ENCODE measurements at regions not wholly inside any gene's neighbourhood (a gene's known extent, or its start where the extent isn't known, plus 50 kb on each side); places are given as distances from the start of the nearest gene placed in this dataset.

GRCh38 chr2:116952254-116952653 is 862.2 kb upstream of the DDX18 start:
- no peaks in the 10 kb centered on the region for H4K20me1 ChIP-seq (ENCODE audit: insufficient read depth, low read length)
- no peaks in the 10 kb centered on the region for H3K36me3 ChIP-seq (replicated peaks; ENCODE audit: low read depth, low read length)
- no peak overlapping the region for H3K4me3 ChIP-seq (ENCODE audit: low read length)
- H3K4me1 ChIP-seq (ENCODE audit: low read length): no peaks in the 10 kb centered on the region
- no peaks in the 10 kb centered on the region for H3K79me2 ChIP-seq (ENCODE audit: low read length)
- no peak overlapping the region for H3K4me2 ChIP-seq (ENCODE audit: low read length)
- no peak overlapping the region; the same call in 1 of the 2 replicates for H2AFZ ChIP-seq (ENCODE audit: low read depth, low read length)
- TF ChIP-seq EZH2phosphoT487 (IDR thresholded peaks at IDR 0.05; ENCODE audit: low read depth) (no peak), CTCF (IDR thresholded peaks at IDR 0.05; ENCODE audit: low read depth, low read length) (peak; percentile 67)
- no peak overlapping the region for H3K9ac ChIP-seq (ENCODE audit: low read length)
- no peaks in the 10 kb centered on the region for H3K27me3 ChIP-seq (ENCODE audit: low read depth, low read length)
- H3K9me3 ChIP-seq (ENCODE audit: insufficient read depth, low read length): no peaks in the 10 kb centered on the region
- no peak overlapping the region for H3K27ac ChIP-seq (ENCODE audit: low read length)

GRCh38 chr2:116955646-116956045 is 858.8 kb upstream of the DDX18 start:
- no peaks in the 10 kb centered on the region for H3K27me3 ChIP-seq (ENCODE audit: low read depth, low read length)
- H3K27ac ChIP-seq (ENCODE audit: low read length): no peak overlapping the region
- H4K20me1 ChIP-seq (ENCODE audit: insufficient read depth, low read length): no peaks in the 10 kb centered on the region
- no peak overlapping the region for H3K4me3 ChIP-seq (ENCODE audit: low read length)
- TF ChIP-seq CTCF (IDR thresholded peaks at IDR 0.05; ENCODE audit: low read depth, low read length): no peak
- TF ChIP-seq EZH2phosphoT487 (IDR thresholded peaks at IDR 0.05; ENCODE audit: low read depth): no peak
- no peak overlapping the region for H2AFZ ChIP-seq (ENCODE audit: low read depth, low read length)
- H3K9ac ChIP-seq (ENCODE audit: low read length): no peak overlapping the region
- H3K79me2 ChIP-seq (ENCODE audit: low read length): no peaks in the 10 kb centered on the region
- H3K4me2 ChIP-seq (ENCODE audit: low read length): no peak overlapping the region
- no peaks in the 10 kb centered on the region for H3K9me3 ChIP-seq (ENCODE audit: insufficient read depth, low read length)
- no peaks in the 10 kb centered on the region for H3K4me1 ChIP-seq (ENCODE audit: low read length)
- no peaks in the 10 kb centered on the region for H3K36me3 ChIP-seq (replicated peaks; ENCODE audit: low read depth, low read length)

- H2AFZ ChIP-seq (ENCODE audit: low read depth, low read length): no peak overlapping the region
- no peak overlapping the region for H3K4me2 ChIP-seq (ENCODE audit: low read length)
- no peak overlapping the region for H3K9ac ChIP-seq (ENCODE audit: low read length)
- H3K9me3 ChIP-seq (ENCODE audit: insufficient read depth, low read length): no peaks in the 10 kb centered on the region
- no peaks in the 10 kb centered on the region for H4K20me1 ChIP-seq (ENCODE audit: insufficient read depth, low read length)
- no peaks in the 10 kb centered on the region for H3K4me1 ChIP-seq (ENCODE audit: low read length)
- no peak overlapping the region for H3K27ac ChIP-seq (ENCODE audit: low read length)
- H3K4me3 ChIP-seq (ENCODE audit: low read length): no peak overlapping the region
- TF ChIP-seq EZH2phosphoT487 (IDR thresholded peaks at IDR 0.05; ENCODE audit: low read depth) (no peak), CTCF (IDR thresholded peaks at IDR 0.05; ENCODE audit: low read depth, low read length) (no peak)
- no peaks in the 10 kb centered on the region for H3K27me3 ChIP-seq (ENCODE audit: low read depth, low read length)
- no peaks in the 10 kb centered on the region for H3K79me2 ChIP-seq (ENCODE audit: low read length)
- H3K36me3 ChIP-seq (replicated peaks; ENCODE audit: low read depth, low read length): no peaks in the 10 kb centered on the region
Observed at GRCh38 chr2:116975608-116976007, 838.9 kb upstream of the DDX18 start.

- H4K20me1 ChIP-seq (ENCODE audit: insufficient read depth, low read length): no peaks in the 10 kb centered on the region
- H3K79me2 ChIP-seq (ENCODE audit: low read length): no peaks in the 10 kb centered on the region
- H3K27me3 ChIP-seq (ENCODE audit: low read depth, low read length): no peaks in the 10 kb centered on the region
- H3K9me3 ChIP-seq (ENCODE audit: insufficient read depth, low read length): no peaks in the 10 kb centered on the region
- H2AFZ ChIP-seq (ENCODE audit: low read depth, low read length): no peak overlapping the region
- no peak overlapping the region for H3K27ac ChIP-seq (ENCODE audit: low read length)
- H3K4me3 ChIP-seq (ENCODE audit: low read length): no peak overlapping the region
- no peaks in the 10 kb centered on the region for H3K4me1 ChIP-seq (ENCODE audit: low read length)
- no peak overlapping the region for H3K9ac ChIP-seq (ENCODE audit: low read length)
- H3K4me2 ChIP-seq (ENCODE audit: low read length): no peak overlapping the region
- TF ChIP-seq EZH2phosphoT487 (IDR thresholded peaks at IDR 0.05; ENCODE audit: low read depth) (no peak), CTCF (IDR thresholded peaks at IDR 0.05; ENCODE audit: low read depth, low read length) (no peak)
- H3K36me3 ChIP-seq (replicated peaks; ENCODE audit: low read depth, low read length): no peaks in the 10 kb centered on the region
Observed at GRCh38 chr2:116979916-116980764, 834.4 kb upstream of the DDX18 start.

Data from OCI-LY3 (cell line).